HG02678 (cell line): ENCODE measurements at regions not wholly inside any gene's neighbourhood (a gene's known extent, or its start where the extent isn't known, plus 50 kb on each side); places are given as distances from the start of the nearest gene placed in this dataset.

ENCODE experiments used
- ATAC-seq: cut with Tn5 transposase; IDR thresholded peaks from one replicate; pipeline ENCODE4 v1.9.1; 2021; ENCODE audit warnings: mild to moderate bottlenecking, moderate library complexity; ENCODE audit not compliant: unreplicated experiment

GRCh38 chr4:38189445-38189844 is 229.2 kb downstream of the PTTG2 start:
- ATAC-seq: no peak

GRCh38 chr4:38190717-38191178 is 230.6 kb downstream of the PTTG2 start:
- no peak for ATAC-seq

DNA sequence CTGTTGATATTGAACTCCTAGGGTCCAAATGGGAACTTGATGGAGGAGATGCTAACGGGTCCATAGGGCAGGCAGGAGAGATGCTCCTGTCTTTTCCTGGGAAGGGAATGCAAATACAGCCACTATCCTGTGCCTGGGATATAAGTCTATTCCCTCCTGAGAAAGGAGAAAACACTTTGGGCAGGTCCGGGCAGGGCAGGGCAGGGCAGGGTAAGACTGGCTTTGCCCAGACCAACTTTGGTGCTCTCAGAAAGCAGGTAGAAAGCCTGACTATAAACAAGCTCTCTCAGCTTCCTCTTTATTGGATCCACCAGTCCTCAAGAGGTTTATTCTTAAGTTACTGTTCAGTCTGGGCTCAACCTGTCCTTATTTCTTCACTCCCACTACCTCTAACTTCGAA is 232.3 kb downstream of the PTTG2 start:
- no peak for ATAC-seq

DNA sequence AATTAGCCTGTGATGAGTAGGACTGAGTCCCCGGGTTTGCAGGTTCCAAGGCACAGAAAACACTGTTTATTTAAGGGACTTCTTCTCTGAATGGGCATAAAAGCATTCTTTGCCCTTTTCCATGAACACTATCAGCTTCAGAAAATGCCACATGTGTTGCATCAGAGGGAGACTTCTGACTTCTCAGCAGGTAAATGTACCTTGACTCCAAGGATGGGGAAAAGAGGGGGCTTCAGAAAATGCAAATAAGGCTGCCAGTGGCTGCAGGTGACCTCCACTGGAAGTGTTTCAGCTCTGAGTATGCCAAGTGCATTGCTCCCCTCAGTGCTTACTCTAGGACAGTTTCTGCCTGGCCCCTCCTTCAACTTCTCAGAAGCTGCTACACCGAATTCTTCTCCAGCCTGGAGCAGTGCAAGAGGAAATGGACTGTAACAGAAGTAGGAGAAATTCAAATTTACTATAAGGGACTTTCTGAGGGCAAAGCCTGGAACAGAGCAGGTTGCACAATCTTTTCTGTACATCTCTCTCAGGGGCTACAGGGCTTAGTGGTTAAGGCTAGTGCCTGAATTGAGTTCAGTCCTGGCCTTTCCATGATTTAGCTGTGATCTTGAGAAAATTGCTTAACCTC is 233.2 kb downstream of the PTTG2 start:
- ATAC-seq: no peak

DNA sequence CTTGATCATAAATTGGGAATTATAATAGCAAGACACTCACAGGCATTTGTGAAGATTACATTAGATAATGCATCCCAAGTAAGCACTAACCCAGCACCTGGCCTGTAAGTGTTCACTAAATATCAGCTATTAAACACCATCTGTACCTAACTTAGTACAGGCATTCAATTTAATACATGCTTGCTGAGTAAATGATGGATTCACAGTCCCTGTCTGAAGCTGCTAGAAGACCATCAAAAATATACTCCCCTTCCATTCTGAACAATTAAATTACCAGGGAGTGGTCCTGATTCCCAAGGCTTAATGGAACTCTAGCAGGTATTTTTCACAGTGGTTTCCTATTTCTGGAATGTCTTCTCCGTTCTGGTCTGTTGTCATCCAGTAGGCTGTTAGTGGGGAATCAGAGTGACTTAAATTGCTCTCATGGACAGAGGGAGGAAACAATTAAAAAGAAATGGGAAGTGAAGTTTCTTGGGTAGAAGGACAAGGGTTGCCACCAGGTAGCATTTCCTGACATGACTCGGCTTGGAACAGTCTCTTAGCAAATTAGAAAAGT is 233.9 kb downstream of the PTTG2 start:
- ATAC-seq: no peak

GRCh38 chr4:38195486-38195885 is 235.3 kb downstream of the PTTG2 start:
- ATAC-seq: no peak

GRCh38 chr4:38195911-38196310 is 235.7 kb downstream of the PTTG2 start:
- no peak for ATAC-seq

DNA sequence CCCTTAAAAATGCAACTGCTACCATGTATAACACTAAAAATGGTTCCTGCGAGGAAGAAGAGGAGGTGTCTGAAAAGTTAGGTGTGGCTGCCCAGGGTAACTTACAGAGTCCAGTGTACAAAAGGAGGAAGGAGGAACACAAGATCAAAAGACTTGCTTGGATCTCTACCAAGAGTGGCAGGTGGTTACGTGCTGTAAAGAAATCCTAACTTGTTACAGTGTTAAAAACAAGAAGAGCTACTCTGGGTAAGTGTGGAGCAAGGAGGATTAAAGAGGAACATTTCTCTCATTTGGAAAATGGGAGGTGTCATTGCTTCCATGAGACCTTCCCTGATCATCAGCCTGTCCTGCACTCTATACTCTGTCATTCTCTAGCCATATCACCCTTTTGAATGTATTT is 242.0 kb downstream of the PTTG2 start:
- no peak for ATAC-seq

DNA sequence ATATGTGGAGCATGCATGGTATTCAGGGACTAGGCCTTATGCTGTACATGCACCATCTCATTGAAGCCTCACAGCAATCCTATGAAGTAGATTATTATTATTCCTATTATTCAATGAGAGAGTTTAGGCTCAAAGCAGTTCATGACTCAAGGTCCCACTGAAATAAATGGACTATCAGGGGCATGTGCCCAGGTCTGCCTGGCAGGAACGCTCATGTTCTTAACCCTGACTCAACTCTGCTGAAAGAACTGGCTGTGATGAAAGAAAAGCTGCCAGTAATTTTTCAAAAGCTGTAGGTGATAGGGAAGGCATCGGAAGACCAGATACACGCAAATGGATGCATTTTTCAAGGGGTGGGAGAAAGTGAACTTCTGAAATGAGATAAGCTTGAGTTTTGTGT is 243.4 kb downstream of the PTTG2 start:
- no peak for ATAC-seq

- no peak for ATAC-seq
These were observed 244.3 kb downstream of the PTTG2 start for GRCh38 chr4:38204339-38205035.

DNA sequence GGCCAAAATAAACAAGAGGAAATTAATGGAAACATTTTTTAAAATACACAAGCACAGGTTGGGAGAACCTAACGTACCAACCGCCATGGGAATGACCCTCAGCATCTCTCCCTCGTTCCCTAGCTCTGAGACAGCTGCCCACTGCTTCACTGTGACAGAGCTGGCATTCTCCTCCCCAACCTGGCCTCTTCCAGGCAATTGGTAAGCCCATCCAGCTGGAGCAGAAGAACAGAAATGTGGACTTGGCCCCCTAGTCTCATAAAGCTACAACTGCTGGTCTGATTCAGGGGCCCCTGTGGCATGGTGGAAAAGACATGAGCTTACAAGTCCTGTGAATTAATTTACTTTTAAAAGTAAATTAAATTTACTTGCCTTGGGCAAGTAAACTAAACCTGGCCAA is 245.1 kb downstream of the PTTG2 start:
- no peak for ATAC-seq

DNA sequence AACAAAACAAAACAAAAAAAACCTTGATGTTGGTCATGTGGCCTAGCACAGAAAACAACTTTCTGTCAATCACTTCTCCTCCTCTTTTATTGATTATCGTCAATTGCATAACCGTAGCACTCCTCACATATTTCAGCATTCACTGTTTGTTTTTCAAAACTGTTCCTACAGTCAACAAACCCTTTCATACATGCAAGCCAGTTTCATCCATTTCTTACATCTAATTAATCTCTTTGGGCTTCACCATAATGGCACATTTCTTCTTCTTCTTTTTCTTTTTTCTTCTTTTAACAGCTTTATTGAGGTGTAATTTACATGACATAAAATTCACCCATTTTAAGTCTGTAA is 246.9 kb downstream of the PTTG2 start:
- ATAC-seq: no peak

DNA sequence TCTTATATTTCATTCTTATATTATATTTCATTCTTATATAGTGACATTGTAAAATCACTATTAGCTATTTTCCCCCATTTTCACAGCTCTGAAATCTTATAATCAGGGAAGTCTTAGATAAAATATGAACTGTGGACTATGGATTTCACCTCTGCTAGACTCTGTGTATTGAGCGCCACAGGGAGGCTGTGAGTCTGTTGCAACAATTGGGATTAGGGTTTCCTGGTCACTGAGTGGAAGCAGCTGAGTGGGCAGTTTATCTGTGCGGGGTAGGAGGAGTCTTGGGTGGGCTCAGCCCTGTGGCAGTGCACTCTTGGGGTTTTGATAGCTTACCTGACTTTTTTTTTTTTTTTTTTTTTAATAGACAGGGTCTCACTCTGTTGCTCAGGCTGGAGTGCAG is 249.5 kb downstream of the PTTG2 start:
- no peak for ATAC-seq

DNA sequence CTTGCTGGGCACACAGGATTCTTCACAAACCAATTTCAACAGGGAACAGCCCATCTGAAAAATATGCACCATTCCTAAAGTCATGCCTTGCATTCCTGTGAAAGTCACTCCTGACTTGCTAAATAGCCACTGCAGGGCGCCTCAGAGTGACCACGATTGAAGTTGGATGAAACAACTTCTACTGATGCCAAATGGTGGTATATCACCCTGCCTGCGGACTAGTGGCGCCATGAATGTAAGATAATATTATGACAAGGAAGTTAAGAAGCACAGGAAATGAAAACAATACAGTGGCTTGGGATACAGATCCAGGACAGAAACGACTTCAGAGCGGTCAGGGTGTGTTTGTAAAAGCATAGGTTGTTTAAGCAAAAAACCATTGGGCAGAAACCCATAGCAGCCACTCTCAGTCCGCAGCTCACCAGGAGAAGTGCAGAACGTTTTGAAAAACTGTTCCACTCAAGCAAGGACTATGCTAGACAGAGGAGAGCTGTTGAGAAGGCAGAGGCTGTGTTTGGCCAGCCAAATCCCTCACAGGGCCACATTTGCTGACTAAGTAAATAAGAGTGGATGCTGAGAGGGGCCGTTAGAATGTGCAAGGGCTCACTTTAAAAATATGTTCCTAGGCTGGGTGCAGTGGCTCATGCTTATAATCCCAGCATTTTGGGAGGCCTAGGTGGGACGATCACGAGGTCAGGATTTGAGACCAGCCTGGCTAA is 250.4 kb downstream of the PTTG2 start:
- no peak for ATAC-seq

DNA sequence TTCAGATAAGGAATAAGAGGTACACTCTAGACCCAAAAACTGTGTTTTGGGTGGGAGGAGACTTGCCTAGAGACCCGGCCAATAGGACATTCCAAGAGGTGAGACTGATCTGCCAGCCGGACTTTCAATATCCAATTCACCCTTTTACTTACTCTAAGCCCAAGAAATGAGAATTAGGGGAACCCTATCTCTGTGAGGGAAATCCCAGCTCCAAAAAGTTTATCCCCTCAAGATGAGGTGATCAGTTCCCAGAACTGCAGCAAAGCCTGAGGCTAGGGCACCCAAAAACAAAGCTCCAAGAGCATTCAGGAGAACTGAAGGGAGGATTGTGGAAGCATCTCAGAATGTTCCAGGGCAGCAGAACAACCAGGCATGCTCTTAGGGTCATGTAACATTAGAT is 251.7 kb downstream of the PTTG2 start:
- ATAC-seq: no peak

DNA sequence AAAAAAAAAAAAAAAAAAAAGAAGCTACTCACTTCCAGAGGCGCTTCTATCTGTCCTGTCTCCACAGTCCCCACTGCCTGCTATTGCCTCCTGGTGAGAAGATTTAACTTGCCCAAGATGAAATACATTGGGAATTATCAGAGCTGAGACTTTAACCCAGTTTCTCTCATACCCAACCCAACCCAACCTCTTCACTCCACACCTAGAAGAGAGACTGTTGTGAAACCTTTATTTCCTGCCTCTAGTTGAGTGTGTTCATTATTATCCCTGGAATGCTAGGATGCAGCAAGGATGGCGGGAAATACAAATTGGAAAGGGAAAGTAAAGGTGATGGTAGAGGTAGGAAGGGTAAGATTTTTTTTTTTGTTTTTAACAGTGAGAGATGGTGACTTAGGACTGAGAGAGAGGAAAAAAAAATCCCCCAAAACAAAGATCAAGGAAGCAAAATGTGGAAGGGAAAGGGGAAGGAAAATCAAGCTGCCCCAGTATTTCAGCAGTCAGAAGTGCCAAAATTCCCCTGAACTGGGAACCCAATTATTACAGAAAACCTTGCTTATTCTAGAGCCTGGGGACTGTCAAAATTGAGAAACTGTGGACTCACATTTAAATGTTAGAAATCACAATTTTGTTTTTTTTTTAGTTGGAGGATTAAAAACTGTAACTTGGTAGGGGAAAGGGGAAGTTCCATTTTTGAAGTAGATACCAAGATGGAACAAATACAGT is 253.0 kb downstream of the PTTG2 start:
- ATAC-seq: no peak

DNA sequence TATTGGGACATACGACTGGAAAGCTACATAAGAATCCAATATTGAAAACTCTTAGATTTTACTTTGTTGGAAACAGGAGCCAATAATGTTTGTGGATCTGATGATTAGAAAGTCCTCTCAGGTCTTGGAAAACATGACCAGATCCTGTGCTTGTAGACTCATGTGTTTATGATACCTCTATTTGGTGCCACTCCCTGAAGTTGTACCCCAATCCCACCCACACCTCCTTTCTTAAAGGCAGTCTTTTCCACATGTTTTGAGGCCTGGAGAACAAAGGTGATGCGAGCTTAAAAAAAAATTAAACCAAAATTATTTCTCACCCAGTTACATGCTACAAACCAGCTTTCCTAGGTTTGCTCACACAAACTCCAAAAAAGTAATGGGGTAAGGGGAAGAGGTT is 262.7 kb downstream of the PTTG2 start:
- no peak for ATAC-seq

DNA sequence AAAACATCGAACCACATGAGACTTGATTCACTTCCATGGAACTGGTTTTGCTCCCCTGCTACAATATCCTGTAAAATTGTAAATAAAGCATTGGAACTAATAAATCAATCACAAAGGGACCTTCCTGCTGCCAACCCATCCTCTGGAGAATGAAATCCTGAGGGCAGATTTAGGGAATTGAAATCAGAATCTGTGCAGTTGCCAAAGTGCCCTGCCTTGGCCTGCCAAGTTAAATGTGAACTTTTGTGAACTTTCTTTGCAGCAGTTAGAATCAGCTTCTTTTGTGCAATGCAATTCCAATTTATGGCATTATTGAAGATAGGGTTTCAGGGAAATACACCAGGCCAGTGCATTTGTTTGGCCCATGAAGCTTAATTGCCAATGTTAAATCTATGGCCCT is 263.1 kb downstream of the PTTG2 start:
- ATAC-seq: no peak

DNA sequence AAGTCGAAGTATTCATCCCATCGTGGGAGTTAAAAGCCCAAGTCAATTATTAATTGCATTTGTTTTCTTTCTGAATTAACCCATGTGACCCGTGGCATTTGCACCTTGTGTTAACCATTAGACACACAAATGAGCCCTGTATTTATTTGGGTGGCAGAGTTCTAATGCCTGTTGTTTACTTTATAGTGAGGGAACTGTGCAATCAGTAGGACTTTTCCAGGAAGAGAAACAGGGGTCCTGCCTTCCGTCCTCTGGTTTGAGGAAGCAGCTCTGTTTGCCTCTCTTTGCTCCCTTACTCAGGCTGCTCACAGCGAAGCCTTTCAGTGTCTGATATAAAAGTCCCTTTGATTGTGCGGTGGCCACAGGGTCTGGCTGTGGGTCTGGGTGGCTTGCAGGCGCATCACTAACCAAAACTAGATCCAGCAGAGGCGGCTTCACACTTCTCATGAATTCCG is 263.6 kb downstream of the PTTG2 start:
- no peak for ATAC-seq

DNA sequence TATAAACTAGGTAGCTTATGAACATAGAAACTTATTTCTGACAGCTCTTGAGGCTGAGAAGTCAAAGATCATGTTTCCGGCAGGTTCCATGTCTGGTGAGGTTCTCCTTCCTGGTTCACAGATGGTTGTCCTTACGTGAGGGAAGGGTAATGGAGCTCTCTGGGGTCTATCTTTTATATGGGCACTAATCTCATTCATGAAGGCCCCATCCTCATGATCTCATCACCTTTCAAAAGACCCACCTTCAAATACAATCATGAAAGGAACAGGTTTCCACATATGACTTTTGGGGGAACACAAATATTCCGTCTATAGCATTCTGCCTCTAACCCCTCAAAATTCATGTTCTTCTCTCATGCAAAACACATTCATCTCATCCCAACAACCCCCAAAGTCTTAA is 264.7 kb downstream of the PTTG2 start:
- ATAC-seq: no peak

- no peak for ATAC-seq
These were observed 266.0 kb downstream of the PTTG2 start for GRCh38 chr4:38226170-38226569.
